Endothelial cell (in vitro differentiated cells): ENCODE measurements at regions not wholly inside any gene's neighbourhood (a gene's known extent, or its start where the extent isn't known, plus 50 kb on each side); places are given as distances from the start of the nearest gene placed in this dataset.

Experiments
- DNase-seq: peaks from one replicate; pipeline ENCODE4 v3.0.0; 2021; ENCODE audit warnings: low spot score
- H3K27ac Mint-ChIP-seq: one replicate; pipeline ENCODE4 v1.8.0; 2021; ENCODE audit warnings: mixed read lengths, inconsistent platforms; ENCODE audit not compliant: unreplicated experiment
- H3K27me3 Mint-ChIP-seq: one replicate; pipeline ENCODE4 v1.8.0; 2021; ENCODE audit warnings: mild to moderate bottlenecking, moderate library complexity, mixed read lengths, inconsistent platforms; ENCODE audit not compliant: unreplicated experiment
- H3K36me3 Mint-ChIP-seq: one replicate; pipeline ENCODE4 v1.8.0; 2021; ENCODE audit warnings: mild to moderate bottlenecking, low read depth, mixed read lengths, inconsistent platforms; ENCODE audit not compliant: unreplicated experiment
- H3K4me1 Mint-ChIP-seq: one replicate; pipeline ENCODE4 v1.8.0; 2021; ENCODE audit warnings: mild to moderate bottlenecking, mixed read lengths, inconsistent platforms; ENCODE audit not compliant: unreplicated experiment
- H3K4me3 Mint-ChIP-seq: one replicate; pipeline ENCODE4 v1.8.0; 2021; ENCODE audit warnings: mild to moderate bottlenecking, mixed read lengths, inconsistent platforms; ENCODE audit not compliant: unreplicated experiment
- H3K9me3 Mint-ChIP-seq: one replicate; pipeline ENCODE4 v1.8.0; 2021; ENCODE audit warnings: mixed read lengths, inconsistent platforms; ENCODE audit not compliant: unreplicated experiment
- TF ChIP-seq, protein P1 (sequence below): fragments of 200-600 bp; sonication (generic); IDR thresholded peaks from one replicate; pipeline ENCODE4 v1.5.0; 2021; ENCODE audit warnings: antibody characterized with exemption; ENCODE audit not compliant: unreplicated experiment

DNA sequence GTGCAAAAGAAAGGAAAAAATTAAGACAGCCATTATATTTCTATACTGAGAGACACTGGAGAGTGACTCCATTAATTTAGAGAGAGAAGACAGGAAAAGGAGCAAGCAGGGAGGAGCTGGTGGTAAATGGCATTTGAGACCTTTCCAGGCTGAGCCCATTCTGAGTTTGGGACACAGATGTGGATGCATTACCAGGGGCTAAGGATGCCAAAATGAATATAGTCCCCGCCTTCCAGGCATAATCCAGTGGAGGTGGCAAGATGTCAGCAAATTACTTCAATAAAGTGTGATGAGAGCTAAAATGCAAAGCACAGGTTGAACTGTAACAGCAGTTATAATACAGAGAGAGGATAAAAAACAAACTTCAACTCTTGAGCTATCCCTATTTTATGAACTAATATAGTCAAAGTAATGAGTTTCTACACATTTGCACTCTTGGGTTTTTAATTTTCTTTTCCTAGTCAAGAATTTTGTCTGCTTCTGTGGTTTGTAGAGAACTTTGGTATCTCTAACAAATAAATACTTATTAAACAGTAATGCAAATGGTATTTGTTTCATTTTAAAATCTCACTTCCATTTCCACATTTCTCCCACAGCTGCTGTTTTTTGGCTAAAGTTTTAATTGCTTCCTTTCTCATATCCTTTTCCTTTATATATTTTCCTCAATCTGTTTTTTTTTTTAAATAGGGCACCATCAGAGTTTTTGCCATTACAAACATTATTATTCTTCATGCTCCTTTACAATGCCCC, 228.2 kb upstream of the KCNK2 start:
- Mint-ChIP-seq H3K36me3 (no peaks in the 10 kb centered on the region), H3K27ac (no peak overlapping the region)

DNA sequence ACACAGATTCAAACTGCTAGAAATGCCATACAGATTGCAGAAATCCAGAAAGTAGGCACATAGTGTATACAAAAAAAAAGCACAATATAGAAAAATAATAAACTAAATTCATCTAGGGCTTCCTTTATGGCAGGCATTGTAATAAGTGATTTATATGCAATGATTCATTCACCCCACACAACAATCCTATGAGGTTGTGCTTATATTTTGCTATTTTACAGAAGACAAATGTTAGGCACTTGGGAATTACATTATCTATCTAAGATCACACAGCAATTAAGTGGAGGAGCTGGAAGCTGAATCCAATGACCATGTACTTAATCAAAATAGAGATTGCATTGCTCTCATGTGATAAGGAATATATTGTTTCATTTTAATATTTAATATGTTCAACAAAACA, 225.7 kb upstream of the KCNK2 start:
- H3K4me3 Mint-ChIP-seq, result no peak overlapping the region
- DNase-seq, result no peak
- no peaks in the 10 kb centered on the region for H3K9me3 Mint-ChIP-seq
- H3K27me3 Mint-ChIP-seq, result no peaks in the 10 kb centered on the region
- H3K4me1 Mint-ChIP-seq, result no peaks in the 10 kb centered on the region
- H3K27ac Mint-ChIP-seq, result no peak overlapping the region
- TF ChIP-seq, protein P1, sequence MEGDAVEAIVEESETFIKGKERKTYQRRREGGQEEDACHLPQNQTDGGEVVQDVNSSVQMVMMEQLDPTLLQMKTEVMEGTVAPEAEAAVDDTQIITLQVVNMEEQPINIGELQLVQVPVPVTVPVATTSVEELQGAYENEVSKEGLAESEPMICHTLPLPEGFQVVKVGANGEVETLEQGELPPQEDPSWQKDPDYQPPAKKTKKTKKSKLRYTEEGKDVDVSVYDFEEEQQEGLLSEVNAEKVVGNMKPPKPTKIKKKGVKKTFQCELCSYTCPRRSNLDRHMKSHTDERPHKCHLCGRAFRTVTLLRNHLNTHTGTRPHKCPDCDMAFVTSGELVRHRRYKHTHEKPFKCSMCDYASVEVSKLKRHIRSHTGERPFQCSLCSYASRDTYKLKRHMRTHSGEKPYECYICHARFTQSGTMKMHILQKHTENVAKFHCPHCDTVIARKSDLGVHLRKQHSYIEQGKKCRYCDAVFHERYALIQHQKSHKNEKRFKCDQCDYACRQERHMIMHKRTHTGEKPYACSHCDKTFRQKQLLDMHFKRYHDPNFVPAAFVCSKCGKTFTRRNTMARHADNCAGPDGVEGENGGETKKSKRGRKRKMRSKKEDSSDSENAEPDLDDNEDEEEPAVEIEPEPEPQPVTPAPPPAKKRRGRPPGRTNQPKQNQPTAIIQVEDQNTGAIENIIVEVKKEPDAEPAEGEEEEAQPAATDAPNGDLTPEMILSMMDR, result no peak
- no peaks in the 10 kb centered on the region for H3K36me3 Mint-ChIP-seq

More for the DNA sequence above, 228.2 kb upstream of the KCNK2 start:
- Mint-ChIP-seq H3K4me3 (no peak overlapping the region), H3K4me1 (no peaks in the 10 kb centered on the region), H3K9me3 (no peaks in the 10 kb centered on the region), H3K27me3 (no peaks in the 10 kb centered on the region)
- TF ChIP-seq, protein P1, result no peak
- no peak for DNase-seq

DNA sequence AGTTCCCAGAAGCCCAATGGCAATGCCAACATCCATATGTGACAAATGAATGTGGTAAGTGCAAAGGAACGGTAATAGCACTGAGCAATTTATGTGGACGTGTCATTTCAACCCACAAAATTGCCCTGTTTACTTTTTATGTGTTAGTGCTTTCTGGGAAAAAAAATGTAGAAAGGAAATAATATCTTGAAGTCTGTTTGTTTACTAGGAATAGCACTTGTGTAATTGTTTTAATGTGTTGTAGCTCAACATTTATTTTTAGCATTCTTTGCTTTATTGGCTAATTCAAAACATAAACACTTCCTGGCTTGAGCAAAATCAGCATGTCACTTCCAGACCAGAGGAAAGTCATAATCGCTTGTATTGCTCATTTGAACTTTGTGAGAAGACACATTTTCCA, 224.8 kb upstream of the KCNK2 start:
- Mint-ChIP-seq H3K9me3 (no peaks in the 10 kb centered on the region), H3K4me3 (no peak overlapping the region), H3K36me3 (no peaks in the 10 kb centered on the region), H3K4me1 (no peaks in the 10 kb centered on the region), H3K27me3 (no peaks in the 10 kb centered on the region), H3K27ac (no peak overlapping the region)
- DNase-seq, result no peak
- TF ChIP-seq, protein P1, result no peak

DNA sequence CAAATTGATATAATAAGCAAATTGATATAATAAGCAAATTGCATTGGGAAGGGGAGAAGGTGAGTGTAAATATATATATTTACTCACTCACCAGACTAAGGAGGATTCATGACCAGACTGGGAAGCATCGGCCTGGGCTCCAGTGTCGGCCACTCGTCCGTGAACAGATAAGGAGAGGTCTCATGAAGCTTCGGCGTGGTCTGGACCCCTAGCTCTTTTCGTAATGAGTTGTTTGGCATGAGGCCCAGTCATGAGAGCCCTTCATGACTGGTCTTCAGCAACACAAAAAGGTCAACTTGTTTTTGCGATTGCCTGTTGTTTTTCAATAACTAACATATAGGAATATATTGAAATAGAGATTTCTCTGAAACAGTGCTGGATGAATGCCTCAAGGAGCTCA, 222.9 kb upstream of the KCNK2 start:
- Mint-ChIP-seq H3K4me1 (no peaks in the 10 kb centered on the region), H3K27ac (no peak overlapping the region), H3K27me3 (no peaks in the 10 kb centered on the region), H3K9me3 (no peaks in the 10 kb centered on the region), H3K4me3 (no peak overlapping the region), H3K36me3 (no peaks in the 10 kb centered on the region)
- no peak for DNase-seq
- TF ChIP-seq, protein P1, result no peak

DNA sequence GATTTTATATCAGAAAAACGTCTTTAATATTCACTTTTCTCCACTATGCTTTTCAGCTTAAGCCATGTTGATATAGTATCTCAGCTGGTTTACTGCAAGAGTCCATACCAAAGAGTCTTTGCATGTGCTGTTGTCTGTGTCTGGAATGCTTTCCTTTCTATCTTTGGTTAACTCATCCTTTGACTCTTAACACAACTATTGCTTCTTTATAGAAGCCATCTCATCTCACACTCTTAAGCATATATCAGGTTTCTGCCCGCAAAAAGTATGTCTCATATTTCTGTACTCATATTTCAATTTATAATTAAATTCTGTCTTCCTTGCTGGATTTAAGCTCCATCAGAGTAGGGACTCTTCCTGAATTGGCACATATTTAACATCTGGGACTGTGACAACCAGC, 220.9 kb upstream of the KCNK2 start:
- no peak overlapping the region for H3K4me3 Mint-ChIP-seq
- TF ChIP-seq, protein P1, result no peak
- H3K9me3 Mint-ChIP-seq, result no peaks in the 10 kb centered on the region
- no peaks in the 10 kb centered on the region for H3K4me1 Mint-ChIP-seq
- no peaks in the 10 kb centered on the region for H3K36me3 Mint-ChIP-seq
- no peak overlapping the region for H3K27ac Mint-ChIP-seq
- DNase-seq, result no peak
- no peaks in the 10 kb centered on the region for H3K27me3 Mint-ChIP-seq
